Fibroblast of pulmonary artery (primary cell): ENCODE measurements at regions not wholly inside any gene's neighbourhood (a gene's known extent, or its start where the extent isn't known, plus 50 kb on each side); places are given as distances from the start of the nearest gene placed in this dataset.
A peak's percentile ranks its signal among the peaks of the same experiment; 100 is the strongest.

Experiments
- DNase-seq: peaks from one replicate; pipeline ENCODE4 v3.0.0-alpha.2; 2010; ENCODE audit warnings: low read depth
- H3K4me3 ChIP-seq: replicated peaks from 2 replicates; pipeline ENCODE4 v1.5.1; 2011; ENCODE audit warnings: low read depth, mild to moderate bottlenecking, control low read depth, low read length, moderate library complexity
- TF ChIP-seq, protein P1 (sequence below): IDR thresholded peaks from 2 replicates; pipeline ENCODE4 v1.5.1; 2011; ENCODE audit warnings: mild to moderate bottlenecking, control low read depth, low read length, inconsistent platforms; ENCODE audit errors: missing control alignments

DNA sequence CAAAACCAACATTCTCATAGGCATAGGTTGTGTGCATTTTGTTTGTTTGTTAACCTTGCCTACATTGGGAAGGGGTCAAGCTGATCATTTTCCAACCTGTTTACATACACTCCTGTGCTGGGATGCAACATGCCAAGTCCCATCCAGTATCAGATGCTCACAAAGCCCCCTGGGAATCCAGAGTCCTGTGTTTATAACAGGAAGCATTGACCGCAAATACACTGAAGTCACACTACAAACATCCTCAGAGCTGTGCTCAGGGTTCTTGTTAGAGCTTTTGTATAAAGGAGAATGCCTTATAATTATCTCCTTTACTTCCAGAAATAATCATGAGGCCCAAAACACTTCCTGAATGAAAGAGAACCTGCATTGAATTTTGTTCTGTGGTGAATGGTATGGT lies 488.7 kb upstream of the TCF4 start:
- DNase-seq = no peak
- TF ChIP-seq, protein P1, sequence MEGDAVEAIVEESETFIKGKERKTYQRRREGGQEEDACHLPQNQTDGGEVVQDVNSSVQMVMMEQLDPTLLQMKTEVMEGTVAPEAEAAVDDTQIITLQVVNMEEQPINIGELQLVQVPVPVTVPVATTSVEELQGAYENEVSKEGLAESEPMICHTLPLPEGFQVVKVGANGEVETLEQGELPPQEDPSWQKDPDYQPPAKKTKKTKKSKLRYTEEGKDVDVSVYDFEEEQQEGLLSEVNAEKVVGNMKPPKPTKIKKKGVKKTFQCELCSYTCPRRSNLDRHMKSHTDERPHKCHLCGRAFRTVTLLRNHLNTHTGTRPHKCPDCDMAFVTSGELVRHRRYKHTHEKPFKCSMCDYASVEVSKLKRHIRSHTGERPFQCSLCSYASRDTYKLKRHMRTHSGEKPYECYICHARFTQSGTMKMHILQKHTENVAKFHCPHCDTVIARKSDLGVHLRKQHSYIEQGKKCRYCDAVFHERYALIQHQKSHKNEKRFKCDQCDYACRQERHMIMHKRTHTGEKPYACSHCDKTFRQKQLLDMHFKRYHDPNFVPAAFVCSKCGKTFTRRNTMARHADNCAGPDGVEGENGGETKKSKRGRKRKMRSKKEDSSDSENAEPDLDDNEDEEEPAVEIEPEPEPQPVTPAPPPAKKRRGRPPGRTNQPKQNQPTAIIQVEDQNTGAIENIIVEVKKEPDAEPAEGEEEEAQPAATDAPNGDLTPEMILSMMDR = no peak

DNA sequence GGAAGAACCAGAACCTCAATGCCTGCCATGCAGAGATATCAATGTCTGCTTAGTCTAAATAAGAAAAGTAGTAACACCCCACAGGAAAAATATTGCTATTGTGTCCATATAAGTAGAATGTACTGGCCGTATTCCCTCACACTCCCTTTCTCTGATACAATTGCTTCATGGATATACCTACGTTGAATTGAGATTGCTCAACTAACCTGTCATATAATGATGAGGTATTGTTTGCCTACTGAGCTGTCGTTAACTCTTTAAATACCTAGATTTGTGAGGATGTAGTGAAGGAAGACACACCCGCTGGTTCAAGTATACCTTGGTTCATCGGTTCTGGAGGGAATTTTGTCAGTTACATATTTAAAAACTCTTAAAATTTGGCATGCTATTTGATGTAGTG lies 480.7 kb upstream of the TCF4 start:
- DNase-seq = no peak
- no peak overlapping the region for H3K4me3 ChIP-seq
- TF ChIP-seq, protein P1 = no peak

More for the DNA sequence above, 488.7 kb upstream of the TCF4 start:
- no peak overlapping the region for H3K4me3 ChIP-seq

DNA sequence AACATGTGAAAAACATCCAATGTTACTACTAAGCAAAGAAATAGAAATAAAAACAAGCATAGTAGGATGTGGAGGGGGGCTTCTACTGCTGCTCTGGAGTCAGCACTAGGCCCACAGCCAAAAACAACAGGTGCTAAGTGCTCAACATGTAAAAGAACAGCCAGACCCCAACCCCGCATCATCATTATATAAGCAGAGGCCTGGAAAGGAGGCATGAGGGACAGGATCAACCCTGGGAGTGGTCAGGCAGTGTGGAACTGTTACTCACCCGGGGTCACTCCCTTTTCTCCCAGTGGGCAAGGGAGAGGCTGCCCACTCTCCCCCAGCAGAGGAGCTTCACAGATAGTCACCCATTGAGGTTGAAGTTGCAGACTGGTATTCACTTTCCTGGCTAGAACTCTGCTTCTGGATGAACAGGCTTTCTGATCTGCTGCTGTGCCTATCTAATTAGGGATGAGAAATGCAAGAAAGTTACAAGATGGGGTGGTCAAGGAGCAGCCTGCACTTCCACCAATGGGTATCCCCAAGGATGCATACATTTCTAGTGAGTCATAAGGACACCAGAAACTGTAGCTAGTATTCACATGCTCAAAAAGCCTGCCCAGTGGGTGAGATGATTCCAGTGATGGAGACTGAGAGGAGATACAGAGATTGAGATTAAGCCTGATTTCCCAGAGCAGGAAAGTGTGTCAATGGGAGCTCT lies 480.1 kb upstream of the TCF4 start:
- TF ChIP-seq, protein P1 = no peak
- peak; percentile 20 for DNase-seq
- H3K4me3 ChIP-seq = no peak overlapping the region

DNA sequence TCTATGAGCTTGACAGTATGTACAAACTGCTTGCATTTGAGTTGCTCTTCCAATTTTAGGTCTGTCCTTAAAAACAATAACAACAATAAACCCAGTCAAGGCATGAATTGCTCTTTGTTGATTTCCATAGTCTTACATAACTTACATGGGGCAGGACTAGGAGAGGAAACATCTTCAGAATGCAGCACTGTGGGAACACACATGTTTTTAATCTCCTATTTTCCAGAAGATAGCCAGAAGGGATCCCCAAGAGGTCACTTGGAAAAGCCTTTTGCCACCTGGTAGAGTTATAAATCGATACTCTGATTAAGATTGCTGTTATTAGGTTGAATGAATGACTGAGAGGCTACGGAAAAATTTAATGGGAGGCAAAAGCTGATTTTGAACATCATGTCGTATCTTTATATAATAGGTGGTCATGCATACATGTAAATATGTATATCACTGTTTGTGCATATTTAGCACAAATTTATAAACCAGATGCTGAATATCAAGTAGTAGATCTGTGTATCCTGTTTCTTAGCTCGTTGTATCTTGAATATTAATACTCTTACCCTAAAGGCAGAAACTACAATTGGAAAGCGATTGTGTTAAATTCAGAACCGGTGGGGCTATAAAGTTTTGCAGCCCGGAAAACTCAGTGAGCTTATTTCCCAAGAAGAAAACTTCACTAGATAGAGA lies 479.4 kb upstream of the TCF4 start:
- TF ChIP-seq, protein P1 = no peak
- DNase-seq = no peak
- H3K4me3 ChIP-seq = no peak overlapping the region

DNA sequence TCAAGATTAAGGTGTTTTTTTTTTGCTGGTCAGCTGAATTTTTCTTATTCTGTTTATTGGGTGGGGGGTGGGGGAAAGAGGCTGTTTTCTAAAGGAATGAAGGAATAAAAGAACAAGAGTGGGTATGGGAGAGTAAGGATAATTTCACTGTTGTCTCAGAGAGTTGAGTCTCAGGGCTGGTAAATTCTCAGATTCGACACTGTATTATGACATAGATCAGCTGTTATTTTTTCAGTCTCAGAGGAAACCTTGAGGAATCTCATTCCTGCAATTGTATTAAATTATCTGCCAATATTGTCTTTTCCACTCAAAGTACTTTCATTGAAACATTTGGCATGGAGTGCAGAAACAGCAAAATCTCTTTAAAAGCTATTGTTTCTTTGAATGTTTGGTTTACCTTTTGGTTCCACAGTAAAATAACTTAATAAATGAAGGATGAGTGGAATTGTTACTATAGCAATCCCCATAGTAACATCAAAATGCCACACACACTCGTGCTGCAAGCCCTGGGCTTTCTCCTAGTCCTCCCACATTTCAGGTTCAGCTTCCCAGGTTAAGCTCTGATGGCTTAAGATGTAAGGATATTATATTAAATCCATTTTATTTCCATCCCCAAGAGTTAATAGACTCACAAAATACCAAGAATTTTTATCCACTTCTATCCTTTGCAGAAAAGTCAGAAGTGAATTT lies 478.7 kb upstream of the TCF4 start:
- H3K4me3 ChIP-seq = no peak overlapping the region
- TF ChIP-seq, protein P1 = no peak
- no peak for DNase-seq

DNA sequence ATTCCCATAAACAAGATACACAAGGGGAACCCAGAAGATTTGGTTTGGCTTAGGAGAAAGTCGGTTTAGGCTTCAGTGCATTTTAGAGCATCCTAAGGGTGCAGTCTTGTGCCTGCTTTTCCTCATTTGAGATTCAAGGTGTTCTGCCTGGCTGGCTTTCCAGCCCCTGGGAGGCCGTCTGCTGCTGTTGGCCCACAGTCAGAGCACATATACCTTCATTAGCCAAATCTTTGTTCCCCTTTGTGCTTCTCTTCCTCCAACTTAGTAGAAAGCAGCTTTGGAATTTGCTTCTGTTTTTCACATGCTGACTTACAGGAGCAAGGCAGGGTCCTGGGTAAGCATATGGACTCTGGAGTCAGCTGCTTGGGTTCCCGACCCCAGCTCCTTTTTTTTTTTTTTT lies 477.1 kb upstream of the TCF4 start:
- TF ChIP-seq, protein P1 = no peak
- DNase-seq = no peak
- H3K4me3 ChIP-seq = no peak overlapping the region
